ENCODE measurements at regions not wholly inside any gene's neighbourhood (a gene's known extent, or its start where the extent isn't known, plus 50 kb on each side); places are given as distances from the start of the nearest gene placed in this dataset.
A peak's percentile ranks its signal among the peaks of the same experiment; 100 is the strongest.

DNA sequence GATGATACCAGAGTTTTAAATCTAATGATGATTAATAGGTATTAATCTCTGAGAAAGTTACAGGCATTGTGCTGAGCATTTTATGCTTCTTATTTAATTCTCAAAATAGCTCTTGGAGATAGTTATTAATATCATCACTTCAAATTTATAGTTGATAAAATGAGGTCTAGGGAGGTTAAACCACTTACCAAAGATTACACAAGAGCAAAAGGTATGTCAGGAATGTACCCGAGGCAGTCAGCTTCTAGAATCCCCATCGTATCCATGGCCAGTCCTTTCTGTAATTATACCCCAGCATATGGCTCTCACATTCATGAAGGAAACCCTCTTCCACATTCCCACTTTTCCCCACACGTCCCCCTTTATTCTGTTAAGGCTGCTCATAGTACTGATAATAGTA, 421.3 kb downstream of the PYDC2 start:
- DNase-seq (ENCODE audit: low read depth) = peak; percentile 61
- TF ChIP-seq, protein P1, sequence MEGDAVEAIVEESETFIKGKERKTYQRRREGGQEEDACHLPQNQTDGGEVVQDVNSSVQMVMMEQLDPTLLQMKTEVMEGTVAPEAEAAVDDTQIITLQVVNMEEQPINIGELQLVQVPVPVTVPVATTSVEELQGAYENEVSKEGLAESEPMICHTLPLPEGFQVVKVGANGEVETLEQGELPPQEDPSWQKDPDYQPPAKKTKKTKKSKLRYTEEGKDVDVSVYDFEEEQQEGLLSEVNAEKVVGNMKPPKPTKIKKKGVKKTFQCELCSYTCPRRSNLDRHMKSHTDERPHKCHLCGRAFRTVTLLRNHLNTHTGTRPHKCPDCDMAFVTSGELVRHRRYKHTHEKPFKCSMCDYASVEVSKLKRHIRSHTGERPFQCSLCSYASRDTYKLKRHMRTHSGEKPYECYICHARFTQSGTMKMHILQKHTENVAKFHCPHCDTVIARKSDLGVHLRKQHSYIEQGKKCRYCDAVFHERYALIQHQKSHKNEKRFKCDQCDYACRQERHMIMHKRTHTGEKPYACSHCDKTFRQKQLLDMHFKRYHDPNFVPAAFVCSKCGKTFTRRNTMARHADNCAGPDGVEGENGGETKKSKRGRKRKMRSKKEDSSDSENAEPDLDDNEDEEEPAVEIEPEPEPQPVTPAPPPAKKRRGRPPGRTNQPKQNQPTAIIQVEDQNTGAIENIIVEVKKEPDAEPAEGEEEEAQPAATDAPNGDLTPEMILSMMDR (conservative IDR thresholded peaks at IDR 0.05; ENCODE audit: low read depth, low read length) = no peak
- H3K4me3 ChIP-seq (ENCODE audit: low read length) = no peak overlapping the region

DNA sequence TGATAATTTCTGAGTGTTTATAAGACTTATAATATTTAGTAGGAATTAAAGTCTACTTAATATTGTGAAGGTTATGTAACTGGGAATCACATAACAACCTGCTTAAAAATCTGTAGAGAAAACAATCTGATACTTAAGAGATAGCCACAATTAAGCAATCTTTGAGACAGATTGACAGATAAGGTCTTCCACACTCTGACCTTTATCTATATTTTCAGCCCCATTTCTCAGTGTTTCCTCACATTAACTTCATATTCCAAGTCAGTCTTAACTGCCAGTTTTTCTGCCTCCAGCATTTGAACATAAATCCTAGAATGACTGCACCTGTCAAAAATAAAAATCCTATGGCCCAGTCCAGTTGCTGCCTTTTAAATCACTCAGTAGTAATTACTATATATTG, 423.2 kb downstream of the PYDC2 start:
- TF ChIP-seq, protein P1 (conservative IDR thresholded peaks at IDR 0.05; ENCODE audit: low read depth, low read length) = no peak
- H3K4me3 ChIP-seq (ENCODE audit: low read length) = no peak overlapping the region
- no peak for DNase-seq (ENCODE audit: low read depth)

DNA sequence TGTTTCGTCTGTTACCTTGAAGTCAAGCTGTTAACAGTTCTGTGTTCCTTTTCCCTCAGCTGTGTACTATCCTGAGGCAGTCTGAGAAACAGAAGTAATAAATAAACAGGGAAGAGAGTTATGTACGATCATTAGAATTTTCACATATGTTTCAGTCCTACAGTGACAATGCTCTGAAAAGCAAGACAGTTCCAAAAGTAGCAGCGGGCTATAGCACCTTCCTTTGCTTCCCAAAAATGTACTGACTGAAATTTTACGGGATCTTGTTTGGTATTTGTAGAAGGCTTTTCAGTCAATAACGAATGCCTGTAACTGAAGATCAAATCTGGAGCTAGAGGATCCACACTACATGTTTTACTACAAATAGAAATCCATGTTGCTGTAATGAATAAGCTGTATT, 428.1 kb downstream of the PYDC2 start:
- TF ChIP-seq, protein P1 (conservative IDR thresholded peaks at IDR 0.05; ENCODE audit: low read depth, low read length) = no peak
- H3K4me3 ChIP-seq (ENCODE audit: low read length) = no peak overlapping the region
- DNase-seq (ENCODE audit: low read depth) = no peak

DNA sequence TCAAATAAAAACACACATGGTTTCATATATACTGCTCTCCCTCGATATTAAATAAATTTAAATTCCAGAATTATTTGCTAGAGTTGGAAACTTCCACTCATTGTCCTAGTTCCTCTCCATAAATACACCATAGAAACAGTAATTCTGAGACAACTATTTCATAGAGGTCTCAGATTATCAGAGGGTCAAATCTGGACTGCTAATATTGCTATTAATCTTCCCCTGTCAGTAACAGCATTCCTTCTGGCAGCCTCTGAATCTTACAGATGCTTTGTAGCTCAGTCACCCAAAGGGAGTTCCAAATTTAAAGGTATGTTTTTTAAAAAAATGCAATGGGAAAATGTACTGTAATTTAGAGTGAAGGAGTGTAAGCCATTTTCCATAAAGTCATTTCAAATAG, 428.8 kb downstream of the PYDC2 start:
- no peak for DNase-seq (ENCODE audit: low read depth)
- TF ChIP-seq, protein P1 (conservative IDR thresholded peaks at IDR 0.05; ENCODE audit: low read depth, low read length) = no peak
- no peak overlapping the region for H3K4me3 ChIP-seq (ENCODE audit: low read length)

DNA sequence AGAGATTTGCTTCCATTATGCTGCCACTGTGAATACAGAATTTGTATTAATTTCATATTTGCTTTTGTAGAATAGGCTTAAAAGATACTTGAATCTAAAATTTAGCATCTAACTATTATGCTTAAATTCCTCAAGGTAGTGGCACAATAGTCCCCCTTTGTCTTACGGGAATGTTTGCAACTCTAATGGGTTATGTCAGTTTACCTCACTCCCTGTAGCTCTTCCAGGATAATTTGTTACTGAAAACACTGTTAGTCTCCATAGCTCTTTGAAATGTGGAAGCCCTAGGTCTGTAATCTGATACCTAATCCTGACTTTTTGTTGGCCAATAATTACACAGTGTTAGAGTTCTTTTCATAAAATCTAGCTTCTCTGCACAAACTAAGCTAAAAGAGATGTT, 433.4 kb downstream of the PYDC2 start:
- DNase-seq (ENCODE audit: low read depth) = no peak
- no peak overlapping the region for H3K4me3 ChIP-seq (ENCODE audit: low read length)
- TF ChIP-seq, protein P1 (conservative IDR thresholded peaks at IDR 0.05; ENCODE audit: low read depth, low read length) = no peak

DNA sequence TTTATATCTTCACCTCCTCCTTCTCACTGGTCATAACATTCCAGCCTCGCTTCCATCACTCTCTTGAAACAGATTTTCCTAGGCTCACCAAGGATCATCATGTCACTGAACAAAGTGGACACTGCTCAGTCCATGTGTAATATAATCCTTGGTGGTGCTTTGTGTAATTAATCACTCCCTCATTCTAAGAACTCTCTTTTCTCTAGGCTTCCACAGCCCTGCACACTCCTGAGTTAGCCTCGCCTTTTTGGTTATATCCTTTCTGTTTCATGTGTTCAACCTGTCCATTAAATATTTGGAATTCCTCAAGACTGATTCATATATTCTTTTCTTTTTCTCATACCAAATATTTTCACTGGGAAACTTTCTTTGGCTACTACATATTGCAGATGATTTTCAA, 440.8 kb downstream of the PYDC2 start:
- no peak overlapping the region for H3K4me3 ChIP-seq (ENCODE audit: low read length)
- DNase-seq (ENCODE audit: low read depth) = no peak

DNA sequence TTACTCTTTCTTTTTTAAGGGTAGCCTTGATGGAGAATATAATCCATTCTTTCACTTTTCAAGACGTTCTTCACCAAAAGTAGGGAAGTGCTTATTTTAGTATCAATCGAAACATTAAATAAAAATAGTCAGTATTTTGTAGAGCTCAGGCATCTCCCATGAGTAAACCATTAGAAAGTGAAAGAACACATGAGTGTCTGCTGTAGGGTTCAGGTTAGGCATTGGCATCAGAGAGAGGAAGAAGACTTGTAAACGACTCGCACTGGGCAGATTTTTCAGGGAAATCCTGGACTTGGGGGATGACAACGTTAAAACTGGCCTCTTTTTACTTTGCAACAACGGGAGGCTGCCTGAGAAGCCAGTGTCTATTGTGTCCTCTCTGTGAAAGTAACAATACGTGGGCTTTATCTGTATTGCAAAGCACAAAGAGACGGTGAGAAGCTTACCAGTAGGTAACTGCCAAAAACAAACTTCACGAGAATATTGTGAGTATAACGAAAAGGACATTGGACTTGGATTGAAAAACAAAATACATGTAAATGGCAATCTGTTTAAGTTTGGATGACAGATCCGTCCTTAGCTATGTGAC, 451.7 kb downstream of the PYDC2 start:
- no peak for DNase-seq (ENCODE audit: low read depth)
- TF ChIP-seq, protein P1 (conservative IDR thresholded peaks at IDR 0.05; ENCODE audit: low read depth, low read length) = no peak
- H3K4me3 ChIP-seq (ENCODE audit: low read length) = no peak overlapping the region

More for the DNA sequence above, 440.8 kb downstream of the PYDC2 start:
- TF ChIP-seq, protein P1 (conservative IDR thresholded peaks at IDR 0.05; ENCODE audit: low read depth, low read length) = no peak
